ENCODE measurements at regions not wholly inside any gene's neighbourhood (a gene's known extent, or its start where the extent isn't known, plus 50 kb on each side); places are given as distances from the start of the nearest gene placed in this dataset.

DNA sequence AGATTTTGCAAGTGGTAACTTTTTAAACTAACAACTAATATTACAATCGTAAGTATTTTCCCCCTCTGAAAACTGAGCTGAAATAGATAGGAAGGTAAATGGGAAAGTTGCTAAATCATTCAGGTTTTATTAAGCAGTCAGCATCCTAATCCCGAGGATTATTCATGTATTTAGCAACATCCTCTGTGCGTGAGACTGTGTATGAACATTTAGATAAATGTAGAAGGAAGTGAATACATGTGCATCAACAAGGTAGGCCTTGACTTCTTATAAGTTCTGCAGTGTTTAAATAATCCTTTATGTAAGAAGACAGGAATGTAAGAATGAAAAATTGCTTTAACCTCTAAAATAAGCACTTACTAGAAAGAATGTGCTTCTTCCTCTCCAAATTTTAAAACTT lies 745.9 kb upstream of the TENM4 start:
- DNase-seq (ENCODE audit: low read depth, low spot score) (no peak), ATAC-seq (no peak)
- POLR2A ChIA-PET, result no interaction called here
- H3K4me1 ChIP-seq (ENCODE audit: control insufficient read depth, insufficient read depth, low read length), result no peaks in the 10 kb centered on the region
- no peaks in the 10 kb centered on the region for H3K9me3 ChIP-seq (ENCODE audit: control insufficient read depth, insufficient read depth, low read depth, low read length)
- in situ Hi-C loops (cut with HindIII; ENCODE audit: low pct_unique_long_range_greater_than_20kb, low sequenced_read_pairs), result no loop called here
- no TSS peak for BruUV-seq (replicated peaks)
- H3K27me3 ChIP-seq (ENCODE audit: control insufficient read depth, insufficient read depth, low read length), result no peaks in the 10 kb centered on the region
- CTCF ChIA-PET, result no interaction called here
- intact Hi-C loops (cut with micrococcal nuclease; ENCODE audit: unreplicated experiment), result no loop called here
- H3K36me3 ChIP-seq (ENCODE audit: control insufficient read depth, insufficient read depth, low read length), result no peaks in the 10 kb centered on the region
- no peak overlapping the region for H3K27ac ChIP-seq (ENCODE audit: low read length)
- no peak for TF ChIP-seq POLR2AphosphoS5 (IDR thresholded peaks at IDR 0.05; ENCODE audit: low read depth, low read length)
- TF ChIP-seq SIN3A (IDR thresholded peaks at IDR 0.05; ENCODE audit: borderline replicate concordance, insufficient read depth, low read depth, low read length), result no peak
- no peak for TF ChIP-seq CTCF (IDR thresholded peaks at IDR 0.05)
- no peak for TF ChIP-seq REST (IDR thresholded peaks at IDR 0.05; ENCODE audit: insufficient read depth in 1 of 2, low read depth in 2 of 2, low read length in 1 of 2)
- TF ChIP-seq TCF7L2 (IDR thresholded peaks at IDR 0.05; ENCODE audit: low read depth, low read length), result no peak
- H3K4me3 ChIP-seq (ENCODE audit: low read depth in 2 of 2, low read length in 2 of 2), result no peak overlapping the region

- no peak for TF ChIP-seq SIN3A (IDR thresholded peaks at IDR 0.05; ENCODE audit: borderline replicate concordance, insufficient read depth, low read depth, low read length)
- TF ChIP-seq REST (IDR thresholded peaks at IDR 0.05; ENCODE audit: insufficient read depth in 1 of 2, low read depth in 2 of 2, low read length in 1 of 2), result no peak
- TF ChIP-seq POLR2AphosphoS5 (IDR thresholded peaks at IDR 0.05; ENCODE audit: low read depth, low read length), result no peak
- TF ChIP-seq TCF7L2 (IDR thresholded peaks at IDR 0.05; ENCODE audit: low read depth, low read length), result no peak
- TF ChIP-seq CTCF (IDR thresholded peaks at IDR 0.05), result no peak
- DNase-seq (ENCODE audit: low read depth, low spot score) (no peak), ATAC-seq (no peak)
- BruUV-seq (replicated peaks), result no TSS peak
- Histone ChIP-seq H3K36me3 (ENCODE audit: control insufficient read depth, insufficient read depth, low read length) (no peaks in the 10 kb centered on the region), H3K27ac (ENCODE audit: low read length) (no peak overlapping the region), H3K4me3 (ENCODE audit: low read depth in 2 of 2, low read length in 2 of 2) (no peak overlapping the region), H3K9me3 (ENCODE audit: control insufficient read depth, insufficient read depth, low read depth, low read length) (no peaks in the 10 kb centered on the region; the same call in 1 of the 2 replicates), H3K4me1 (ENCODE audit: control insufficient read depth, insufficient read depth, low read length) (no peaks in the 10 kb centered on the region), H3K27me3 (ENCODE audit: control insufficient read depth, insufficient read depth, low read length) (no peaks in the 10 kb centered on the region)
- in situ Hi-C loops (cut with HindIII; ENCODE audit: low pct_unique_long_range_greater_than_20kb, low sequenced_read_pairs) (no loop called here), intact Hi-C loops (cut with micrococcal nuclease; ENCODE audit: unreplicated experiment) (no loop called here)
- ChIA-PET POLR2A (no interaction called here), CTCF (no interaction called here)
Observed at GRCh38 chr11:80182901-80183300, 742.1 kb upstream of the TENM4 start.

Data from Panc1 (cell line).